NT2/D1 (cell line): ENCODE measurements at regions not wholly inside any gene's neighbourhood (a gene's known extent, or its start where the extent isn't known, plus 50 kb on each side); places are given as distances from the start of the nearest gene placed in this dataset.

Experiments used
- SUZ12 ChIP-seq: IDR thresholded peaks from 2 replicates; pipeline ENCODE4 v1.6.1; 2011; ENCODE audit not compliant: insufficient read length, insufficient read depth; ENCODE audit errors: extremely low read depth
- YY1 ChIP-seq: IDR thresholded peaks from 2 replicates; pipeline ENCODE4 v1.6.1; 2011; ENCODE audit not compliant: insufficient read length, insufficient read depth
- ZNF274 ChIP-seq: IDR thresholded peaks from 2 replicates; pipeline ENCODE4 v1.6.1; 2011; ENCODE audit warnings: mild to moderate bottlenecking, low read depth, low read length

DNA sequence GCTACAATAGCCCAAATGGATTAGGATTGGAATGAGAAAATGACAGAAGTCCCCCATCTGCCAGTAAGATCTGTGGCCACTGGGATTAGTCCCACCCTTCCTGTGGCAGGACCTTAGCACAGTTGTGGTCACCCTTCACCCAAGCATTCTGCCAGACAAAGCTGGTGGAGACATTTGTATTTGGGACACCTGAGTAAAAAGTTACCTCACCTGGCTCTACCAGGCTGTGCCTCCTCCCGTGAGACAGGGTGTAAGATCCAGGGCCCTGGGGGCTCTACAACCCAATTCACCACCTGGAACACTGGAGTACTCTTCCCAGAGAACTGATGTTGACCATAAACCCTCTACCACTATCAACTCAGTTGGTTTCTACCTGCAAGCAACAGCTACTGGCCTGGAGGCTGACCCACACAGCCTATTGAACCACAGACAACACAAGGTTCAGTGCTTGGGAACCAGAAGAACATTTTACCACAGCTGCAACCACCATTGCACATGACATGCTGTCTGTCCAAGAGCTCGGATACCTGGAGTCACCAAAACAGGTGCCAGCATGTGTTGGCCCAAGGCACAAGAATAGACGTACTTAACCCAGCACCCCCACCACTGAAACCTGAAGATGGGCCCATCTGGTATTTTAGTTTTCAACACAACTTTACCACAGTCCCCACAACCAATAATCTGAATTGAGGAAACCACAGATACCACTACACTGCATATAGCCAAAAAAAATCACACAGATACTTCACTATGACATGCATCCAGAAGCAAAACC, 1686.7 kb downstream of the SI start:
- TF ChIP-seq ZNF274 (no peak), YY1 (no peak), SUZ12 (no peak)
